Transverse colon (tissue), 4 donors: ENCODE measurements at regions not wholly inside any gene's neighbourhood (a gene's known extent, or its start where the extent isn't known, plus 50 kb on each side); places are given as distances from the start of the nearest gene placed in this dataset.

ENCODE experiments used
- DNase-seq: peaks from one replicate; pipeline ENCODE4 v3.0.0-alpha.2; 2019
- H3K27ac ChIP-seq, 4 donors: fragments of 200-600 bp; sonication (generic); 2 replicates each; pipeline ENCODE4 v1.5.1; 2016 to 2018; ENCODE audit warnings: inconsistent platforms in 4 of 4
- H3K27me3 ChIP-seq: fragments of 200-600 bp; sonication (generic); 2 replicates; pipeline ENCODE4 v1.5.1; 2017; ENCODE audit warnings: inconsistent platforms
- H3K36me3 ChIP-seq, 4 donors: fragments of 200-600 bp; sonication (generic); 2 replicates each; pipeline ENCODE4 v1.5.1; 2017 to 2019; ENCODE audit warnings: inconsistent platforms in 4 of 4
- H3K4me1 ChIP-seq, 4 donors: fragments of 200-600 bp; sonication (generic); 2 replicates each; pipeline ENCODE4 v1.5.1; 2017 to 2020; ENCODE audit warnings: inconsistent platforms in 4 of 4
- H3K4me3 ChIP-seq, 4 donors: fragments of 200-600 bp; sonication (generic); 1 replicate in 1 of 4; 2 replicates in 3 of 4; pipeline versions ENCODE4 v1.5.1 to v1.6.1; 2017 to 2019; ENCODE audit warnings: inconsistent platforms in 4 of 4
- H3K9me3 ChIP-seq, 2 donors: fragments of 200-600 bp; sonication (generic); 2 replicates each; pipeline ENCODE4 v1.5.1; 2017 to 2019; ENCODE audit warnings: inconsistent platforms in 2 of 2
- CTCF ChIP-seq, 5 experiments: fragments of 200-600 bp in 3 of 5; fragments of 450-650 bp in 2 of 5; sonication (generic) in 3 of 5; IDR thresholded peaks; 1 replicate in 2 of 5; 2 replicates in 3 of 5; pipeline ENCODE4 v1.5.1; 2016 to 2017; ENCODE audit warnings: antibody characterized with exemption in 5 of 5, inconsistent platforms in 3 of 5, mild to moderate bottlenecking in 2 of 5, moderate library complexity in 1 of 5
- EP300 ChIP-seq: sonication (generic); formaldehyde crosslinking; IDR thresholded peaks from one replicate; pipeline ENCODE4 v1.6.1; 2017; ENCODE audit warnings: antibody characterized with exemption, low read depth
- POLR2A ChIP-seq: fragments of 450-650 bp; IDR thresholded peaks from one replicate; pipeline ENCODE4 v1.6.1; 2016; ENCODE audit warnings: antibody characterized with exemption, mild to moderate bottlenecking, moderate library complexity
- POLR2AphosphoS5 ChIP-seq, 3 donors: sonication (generic); formaldehyde crosslinking; IDR thresholded peaks; one replicate each; pipeline ENCODE4 v1.6.1; 2016; ENCODE audit warnings: antibody characterized with exemption in 3 of 3
- WGBS, 2 donors: methylation state at CpG; one replicate each; pipeline ENCODE4 v1.1.5; 2018; ENCODE audit warnings: low coverage in 1 of 2; 5-methylcytosine and 5-hydroxymethylcytosine counted together
- in situ Hi-C, 4 donors: fragments of 200-750 bp; cut with MboI; loops; one replicate each; pipeline versions ENCODE4 v1.15.0 to v1.15.1; 2017; ENCODE audit warnings: low sequenced_read_pairs in 3 of 4, low pct_ligation_motif_present in 1 of 4, low pct_unique_long_range_greater_than_20kb in 1 of 4
- intact Hi-C: fragments of 100-400 bp; cut with DNase I; formaldehyde crosslinking; loops from one replicate; pipeline ENCODE4 v1.15.1; 2023; ENCODE audit warnings: low total_unique reads

GRCh38 chr9:95727947-95728520, 147.5 kb upstream of the ERCC6L2 start:
- TF ChIP-seq POLR2AphosphoS5 (IDR thresholded peaks at IDR 0.05) = no peak
- TF ChIP-seq EP300 = no peak
- Histone ChIP-seq H3K4me1 (peaks cover 0 to 43% (median 29%) of the 10 kb centered on the region in 4 donors), H3K27me3 (no peaks in the 10 kb centered on the region), H3K9me3 (no peaks in the 10 kb centered on the region), H3K4me3 (no peak overlapping the region), H3K36me3 (no peaks in the 10 kb centered on the region), H3K27ac (no peak overlapping the region)
- WGBS, 2 donors = 94% methylated on average over 7 of the region's 7 CpGs
- in situ Hi-C loops = loop anchor here in 2 of 4 donors (10.0 to 25.0 kb wide), 2 partner anchors 484 to 487 kb away; no protein-coding TSS in a partner anchor
- intact Hi-C loops = no loop called here
- DNase-seq = no peak

- TF ChIP-seq POLR2AphosphoS5 (IDR thresholded peaks at IDR 0.05) (no peak), CTCF (IDR thresholded peaks at IDR 0.05) (peak; percentile 60 to 73 (median 64)), EP300 (no peak), POLR2A (no peak)
- Histone ChIP-seq H3K4me1 (peaks cover 0 to 45% (median 18%) of the 10 kb centered on the region in 4 donors), H3K9me3 (no peaks in the 10 kb centered on the region), H3K36me3 (no peaks in the 10 kb centered on the region), H3K4me3 (no peak overlapping the region), H3K27ac (no peak overlapping the region), H3K27me3 (no peaks in the 10 kb centered on the region)
- 74% methylated on average over 2 of the region's 2 CpGs; no CpG with 5 or more reads in 1 of the 2 donors for WGBS, 2 donors
- in situ Hi-C loops = loop anchor here in 2 of 4 donors (10.0 to 25.0 kb wide), 2 partner anchors 486 to 488 kb away; no protein-coding TSS in a partner anchor
- no peak for DNase-seq
- intact Hi-C loops = no loop called here
These were observed 148.7 kb upstream of the ERCC6L2 start for GRCh38 chr9:95726756-95727155.

GRCh38 chr9:95725045-95725444, 150.4 kb upstream of the ERCC6L2 start:
- no peaks in the 10 kb centered on the region for H3K36me3 ChIP-seq
- DNase-seq = no peak
- H3K4me3 ChIP-seq = no peak overlapping the region
- H3K4me1 ChIP-seq = peaks cover 0 to 44% (median 19%) of the 10 kb centered on the region in 4 donors
- no peaks in the 10 kb centered on the region for H3K9me3 ChIP-seq
- 58 to 66% methylated on average over 3 to 4 of the region's 4 CpGs for WGBS, 2 donors
- H3K27ac ChIP-seq = peak overlapping the region in 2 of 4 donors; percentile 4 to 40
- intact Hi-C loops (no loop called here), in situ Hi-C loops (loop anchor here in 2 of 4 donors (10.0 to 25.0 kb wide), 2 partner anchors 487 to 490 kb away; no protein-coding TSS in a partner anchor)
- TF ChIP-seq CTCF (IDR thresholded peaks at IDR 0.05) (no peak), EP300 (no peak), POLR2A (no peak), POLR2AphosphoS5 (IDR thresholded peaks at IDR 0.05) (no peak)
- H3K27me3 ChIP-seq = no peaks in the 10 kb centered on the region

GRCh38 chr9:95724253-95724991, 151.1 kb upstream of the ERCC6L2 start:
- Histone ChIP-seq H3K4me1 (peaks cover 0 to 44% (median 20%) of the 10 kb centered on the region in 4 donors), H3K27ac (peak overlapping the region in 2 of 4 donors; percentile 4 to 40), H3K9me3 (no peaks in the 10 kb centered on the region), H3K27me3 (no peaks in the 10 kb centered on the region), H3K36me3 (no peaks in the 10 kb centered on the region), H3K4me3 (no peak overlapping the region)
- intact Hi-C loops (no loop called here), in situ Hi-C loops (loop anchor here in 1 of 4 donors (10.0 kb wide), 1 partner anchor 490 kb away; no protein-coding TSS in a partner anchor)
- DNase-seq = peak; percentile 39
- 16 to 19% methylated on average over 4 to 7 of the region's 7 CpGs for WGBS, 2 donors
- TF ChIP-seq CTCF (IDR thresholded peaks at IDR 0.05) = no peak
- peak in 2 of 3 donors; percentile 18 to 36 for TF ChIP-seq POLR2AphosphoS5 (IDR thresholded peaks at IDR 0.05)
- TF ChIP-seq EP300 = no peak
